Stimulated activated CD8-positive, alpha-beta memory T cell treated with anti-CD3 and anti-CD28 coated beads, Interleukin-7, amount 100 ng/mL, for 4 hours (primary cell): ENCODE measurements at regions not wholly inside any gene's neighbourhood (a gene's known extent, or its start where the extent isn't known, plus 50 kb on each side); places are given as distances from the start of the nearest gene placed in this dataset.
"Not testable (repeated sequence)": the region's sequence is repeated elsewhere in the genome, so short reads cannot be mapped to it uniquely, and the experiment has no call there.

Source experiments
- DNase-seq, 2 donors: peaks; one replicate each; pipeline ENCODE4 v3.0.0-alpha.2; 2020; ENCODE audit warnings: low read depth in 2 of 2

- not testable (repeated sequence) for DNase-seq
These were observed 171.8 kb downstream of the NPIPB11 start for GRCh38 chr16:29234536-29235275.

- not testable (repeated sequence) for DNase-seq
These were observed 172.7 kb downstream of the NPIPB11 start for GRCh38 chr16:29233705-29234404.

- DNase-seq, result no peak
These were observed 173.5 kb downstream of the NPIPB11 start for GRCh38 chr16:29232811-29233704.

GRCh38 chr16:29232160-29232705 lies 174.3 kb downstream of the NPIPB11 start:
- DNase-seq, result not testable (repeated sequence)

GRCh38 chr16:29231244-29231643 lies 175.3 kb downstream of the NPIPB11 start:
- no peak for DNase-seq

- DNase-seq, result no peak
These were observed 175.8 kb downstream of the NPIPB11 start for GRCh38 chr16:29230671-29231096.

GRCh38 chr16:29230006-29230668 lies 176.4 kb downstream of the NPIPB11 start:
- DNase-seq, result not testable (repeated sequence)

GRCh38 chr16:29229616-29230005 lies 176.9 kb downstream of the NPIPB11 start:
- not testable (repeated sequence) for DNase-seq

- DNase-seq, result not testable (repeated sequence)
These were observed 177.6 kb downstream of the NPIPB11 start for GRCh38 chr16:29228664-29229611.

GRCh38 chr16:29227751-29228663 lies 178.5 kb downstream of the NPIPB11 start:
- DNase-seq, result peak; percentile 4 to 35

GRCh38 chr16:29226782-29227181 lies 179.7 kb downstream of the NPIPB11 start:
- no peak for DNase-seq

GRCh38 chr16:29224675-29225074 lies 181.8 kb downstream of the NPIPB11 start:
- DNase-seq, result not testable (repeated sequence)

GRCh38 chr16:29222615-29223014 lies 183.9 kb downstream of the NPIPB11 start:
- DNase-seq, result not testable (repeated sequence)

- DNase-seq, result not testable (repeated sequence)
These were observed 184.5 kb downstream of the NPIPB11 start for GRCh38 chr16:29222008-29222407.

- not testable (repeated sequence) for DNase-seq
These were observed 185.1 kb downstream of the NPIPB11 start for GRCh38 chr16:29221281-29221955.

GRCh38 chr16:29220647-29221191 lies 185.8 kb downstream of the NPIPB11 start:
- DNase-seq, result not testable (repeated sequence)

- DNase-seq, result not testable (repeated sequence)
These were observed 186.4 kb downstream of the NPIPB11 start for GRCh38 chr16:29219966-29220646.
